BE2C (cell line): ENCODE measurements at regions not wholly inside any gene's neighbourhood (a gene's known extent, or its start where the extent isn't known, plus 50 kb on each side); places are given as distances from the start of the nearest gene placed in this dataset.

ENCODE experiments used
- DNase-seq: peaks from one replicate; pipeline ENCODE4 v3.0.0-alpha.2; 2020
- H3K27me3 ChIP-seq: fragments of 250-450 bp; sonication (Bioruptor Pico); 2 replicates; pipeline ENCODE4 v1.5.1; 2020; ENCODE audit warnings: mild to moderate bottlenecking
- H3K36me3 ChIP-seq: fragments of 250-450 bp; sonication (Bioruptor Pico); 2 replicates; pipeline ENCODE4 v1.5.1; 2020; ENCODE audit warnings: mild to moderate bottlenecking
- H3K4me1 ChIP-seq: fragments of 250-450 bp; sonication (Bioruptor Pico); 2 replicates; pipeline ENCODE4 v1.5.1; 2020
- H3K4me3 ChIP-seq: 2 replicates; pipeline ENCODE4 v1.5.1; 2011; ENCODE audit warnings: low read depth, low read length
- H3K9me3 ChIP-seq: fragments of 250-450 bp; sonication (Bioruptor Pico); 2 replicates; pipeline ENCODE4 v1.5.1; 2020
- TF ChIP-seq, protein P1 (sequence below): IDR thresholded peaks from 2 replicates; pipeline ENCODE4 v1.5.1; 2012; ENCODE audit warnings: mild to moderate bottlenecking, low read depth, low read length

DNA sequence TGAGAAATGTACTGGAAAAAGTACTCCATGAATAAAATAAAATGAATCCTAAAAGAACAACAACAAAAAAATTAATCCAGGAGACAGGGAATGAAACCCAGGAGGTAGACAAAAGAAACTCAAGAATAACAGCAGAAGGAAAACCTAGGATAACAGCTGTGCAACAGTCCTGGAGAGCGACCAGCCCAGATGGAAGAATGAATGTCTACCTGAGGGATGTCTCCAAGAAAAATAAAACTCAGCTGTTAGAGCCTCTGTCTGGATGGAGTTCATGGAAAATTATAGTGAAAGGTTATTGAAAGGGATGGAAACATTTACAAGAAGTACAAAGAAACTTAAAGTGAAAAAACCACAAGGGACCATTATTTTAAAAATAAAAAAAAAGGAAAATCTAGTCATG, 135.8 kb upstream of the CA10 start:
- Histone ChIP-seq H3K27me3 (no peaks in the 10 kb centered on the region), H3K4me3 (no peak overlapping the region), H3K36me3 (no peaks in the 10 kb centered on the region), H3K9me3 (no peaks in the 10 kb centered on the region), H3K4me1 (peaks cover 7% of the 10 kb centered on the region)
- DNase-seq, result no peak
- TF ChIP-seq, protein P1, sequence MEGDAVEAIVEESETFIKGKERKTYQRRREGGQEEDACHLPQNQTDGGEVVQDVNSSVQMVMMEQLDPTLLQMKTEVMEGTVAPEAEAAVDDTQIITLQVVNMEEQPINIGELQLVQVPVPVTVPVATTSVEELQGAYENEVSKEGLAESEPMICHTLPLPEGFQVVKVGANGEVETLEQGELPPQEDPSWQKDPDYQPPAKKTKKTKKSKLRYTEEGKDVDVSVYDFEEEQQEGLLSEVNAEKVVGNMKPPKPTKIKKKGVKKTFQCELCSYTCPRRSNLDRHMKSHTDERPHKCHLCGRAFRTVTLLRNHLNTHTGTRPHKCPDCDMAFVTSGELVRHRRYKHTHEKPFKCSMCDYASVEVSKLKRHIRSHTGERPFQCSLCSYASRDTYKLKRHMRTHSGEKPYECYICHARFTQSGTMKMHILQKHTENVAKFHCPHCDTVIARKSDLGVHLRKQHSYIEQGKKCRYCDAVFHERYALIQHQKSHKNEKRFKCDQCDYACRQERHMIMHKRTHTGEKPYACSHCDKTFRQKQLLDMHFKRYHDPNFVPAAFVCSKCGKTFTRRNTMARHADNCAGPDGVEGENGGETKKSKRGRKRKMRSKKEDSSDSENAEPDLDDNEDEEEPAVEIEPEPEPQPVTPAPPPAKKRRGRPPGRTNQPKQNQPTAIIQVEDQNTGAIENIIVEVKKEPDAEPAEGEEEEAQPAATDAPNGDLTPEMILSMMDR, result no peak

DNA sequence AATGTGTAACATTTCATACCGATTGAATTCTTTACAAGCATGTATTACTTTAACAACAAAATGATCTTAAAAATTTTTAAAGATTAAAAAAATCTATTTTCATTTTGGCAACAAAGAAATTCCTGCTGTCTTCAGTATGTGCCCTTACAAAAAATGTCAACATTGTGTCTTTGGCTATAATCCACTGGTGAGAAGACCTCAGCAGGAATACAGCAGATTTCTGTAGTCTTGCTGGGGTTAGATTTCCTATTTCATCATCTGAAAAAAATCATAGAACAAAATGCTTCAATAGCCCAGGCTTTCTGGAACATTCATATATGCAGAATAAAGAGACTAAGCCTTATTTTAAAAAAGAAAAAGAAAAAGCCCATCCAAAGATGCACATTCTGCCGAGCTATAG, 129.1 kb upstream of the CA10 start:
- DNase-seq, result no peak
- H3K9me3 ChIP-seq, result no peaks in the 10 kb centered on the region

DNA sequence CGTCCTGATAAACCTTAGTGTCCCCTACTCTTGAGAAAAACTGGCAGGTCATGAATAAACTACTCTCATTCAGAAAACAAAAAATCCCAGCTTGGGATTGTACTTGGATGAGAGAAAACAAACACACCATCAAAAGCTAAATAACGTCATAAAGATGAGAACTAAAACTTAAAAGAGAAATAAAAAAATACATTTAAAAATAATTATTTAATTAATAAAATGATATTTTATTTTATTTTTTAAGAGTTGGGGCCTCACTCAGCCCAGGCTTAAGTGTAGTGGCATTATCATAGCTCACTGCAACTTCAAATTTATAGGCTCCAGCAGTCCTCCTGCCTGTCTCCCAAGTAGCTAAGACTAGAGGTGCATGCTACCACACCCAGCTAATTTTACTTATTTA, 125.4 kb upstream of the CA10 start:
- H3K27me3 ChIP-seq, result no peaks in the 10 kb centered on the region
- no peak for DNase-seq
- TF ChIP-seq, protein P1, result no peak
- no peaks in the 10 kb centered on the region for H3K9me3 ChIP-seq
- no peaks in the 10 kb centered on the region for H3K4me1 ChIP-seq
- no peak overlapping the region for H3K4me3 ChIP-seq
- H3K36me3 ChIP-seq, result no peaks in the 10 kb centered on the region

More for the DNA sequence above, 129.1 kb upstream of the CA10 start:
- TF ChIP-seq, protein P1, result no peak
- Histone ChIP-seq H3K4me3 (no peak overlapping the region), H3K36me3 (no peaks in the 10 kb centered on the region), H3K27me3 (no peaks in the 10 kb centered on the region), H3K4me1 (no peaks in the 10 kb centered on the region)

DNA sequence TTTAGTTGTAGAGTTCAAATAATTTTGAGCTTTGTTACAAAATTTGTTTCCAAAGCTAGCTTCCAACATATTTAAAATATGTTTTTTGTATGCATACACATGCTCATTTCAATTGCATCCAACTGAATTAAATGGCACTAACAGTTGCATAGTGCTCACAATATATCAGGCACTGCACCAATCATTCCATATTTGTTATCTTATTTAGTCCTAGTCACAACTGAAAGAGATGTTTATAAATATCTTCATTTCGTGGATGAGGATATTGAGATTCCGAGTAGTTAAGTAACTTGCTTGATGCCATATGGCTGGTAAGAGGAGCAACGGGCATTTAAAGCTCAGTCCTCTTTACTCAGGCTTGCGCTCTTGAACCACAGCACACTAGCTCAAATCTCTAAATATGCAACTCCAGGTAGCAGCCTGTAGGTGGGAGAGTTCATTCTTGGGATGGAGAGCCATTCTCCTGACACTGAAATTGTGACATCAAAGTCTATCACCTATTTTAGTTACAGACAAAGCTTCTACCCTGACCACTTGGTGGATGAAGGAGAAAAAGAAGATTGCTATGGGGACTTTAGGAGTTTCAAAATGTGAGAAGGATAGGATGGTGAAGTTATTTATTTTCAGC, 118.0 kb upstream of the CA10 start:
- Histone ChIP-seq H3K4me1 (no peaks in the 10 kb centered on the region; the same call in 1 of the 2 replicates), H3K4me3 (no peak overlapping the region), H3K27me3 (no peaks in the 10 kb centered on the region), H3K36me3 (no peaks in the 10 kb centered on the region), H3K9me3 (no peaks in the 10 kb centered on the region)
- DNase-seq, result no peak
- TF ChIP-seq, protein P1, result no peak; the same call in 1 of the 2 replicates

DNA sequence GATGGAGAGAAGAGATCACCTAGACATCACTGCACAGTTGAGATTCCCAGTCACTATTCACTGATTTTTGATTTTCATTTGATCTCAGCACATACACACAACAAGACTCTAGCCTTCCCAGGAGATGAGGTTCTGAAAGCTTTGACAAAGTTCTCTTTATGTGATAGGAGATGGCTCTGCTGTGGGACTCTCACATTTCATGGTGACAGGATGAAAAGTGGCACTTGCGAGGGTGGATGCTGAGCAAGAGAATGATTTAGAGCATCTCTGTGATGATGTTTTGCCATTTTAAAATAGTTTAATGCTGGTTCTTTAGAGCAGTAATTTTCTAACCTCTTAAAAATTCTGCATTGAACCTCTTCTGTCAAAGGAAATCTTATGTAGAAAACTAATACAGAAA, 113.3 kb upstream of the CA10 start:
- TF ChIP-seq, protein P1, result no peak
- Histone ChIP-seq H3K4me1 (no peaks in the 10 kb centered on the region; the same call in 1 of the 2 replicates), H3K36me3 (no peaks in the 10 kb centered on the region), H3K9me3 (no peaks in the 10 kb centered on the region), H3K4me3 (no peak overlapping the region), H3K27me3 (no peaks in the 10 kb centered on the region)
- no peak for DNase-seq

DNA sequence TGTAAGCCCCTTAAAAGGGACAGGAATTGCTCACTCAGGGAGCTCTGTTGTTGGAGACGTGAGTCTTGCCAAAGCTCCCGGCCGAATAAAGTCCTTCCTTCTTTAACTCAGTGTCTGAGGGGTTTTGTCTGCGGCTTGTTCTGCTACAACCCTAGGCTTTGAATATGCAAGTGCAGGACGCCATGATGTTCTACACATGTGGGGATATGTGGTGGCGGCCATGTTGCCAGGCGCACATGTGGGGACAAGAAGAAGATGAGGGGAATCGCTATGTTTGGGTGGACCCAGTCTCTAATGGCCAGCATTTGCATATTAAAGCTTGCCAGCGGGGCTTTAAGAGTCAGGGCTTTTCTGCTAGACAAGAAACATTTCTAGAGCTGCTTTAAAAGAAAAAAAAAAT, 96.8 kb upstream of the CA10 start:
- Histone ChIP-seq H3K4me3 (no peak overlapping the region), H3K27me3 (no peaks in the 10 kb centered on the region), H3K36me3 (no peaks in the 10 kb centered on the region), H3K9me3 (no peaks in the 10 kb centered on the region), H3K4me1 (no peaks in the 10 kb centered on the region)
- TF ChIP-seq, protein P1, result no peak
- DNase-seq, result no peak
